HG03139 (cell line): ENCODE measurements at regions not wholly inside any gene's neighbourhood (a gene's known extent, or its start where the extent isn't known, plus 50 kb on each side); places are given as distances from the start of the nearest gene placed in this dataset.

Experiments
- ATAC-seq: cut with Tn5 transposase; IDR thresholded peaks from one replicate; pipeline ENCODE4 v1.9.1; 2021; ENCODE audit not compliant: unreplicated experiment

DNA sequence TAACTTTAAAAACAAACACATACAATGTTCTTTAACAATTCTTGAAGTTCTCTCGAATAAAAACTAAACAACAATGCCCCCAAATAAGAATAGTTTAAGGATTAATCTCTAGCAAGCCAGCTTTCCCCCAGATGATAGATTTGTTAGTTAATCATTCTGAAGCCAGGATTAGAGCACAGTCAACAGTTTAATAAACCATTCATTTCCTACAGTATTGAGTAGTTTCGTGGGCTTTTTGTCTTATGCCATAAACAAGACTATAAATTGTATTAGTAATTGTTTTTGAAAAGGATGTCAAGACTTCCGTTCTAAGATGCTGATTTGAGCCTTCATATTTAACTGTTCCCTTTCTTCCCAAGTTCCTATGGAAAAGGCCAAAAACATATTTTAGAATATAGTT, 136.6 kb downstream of the PIK3R1 start:
- ATAC-seq, result no peak

DNA sequence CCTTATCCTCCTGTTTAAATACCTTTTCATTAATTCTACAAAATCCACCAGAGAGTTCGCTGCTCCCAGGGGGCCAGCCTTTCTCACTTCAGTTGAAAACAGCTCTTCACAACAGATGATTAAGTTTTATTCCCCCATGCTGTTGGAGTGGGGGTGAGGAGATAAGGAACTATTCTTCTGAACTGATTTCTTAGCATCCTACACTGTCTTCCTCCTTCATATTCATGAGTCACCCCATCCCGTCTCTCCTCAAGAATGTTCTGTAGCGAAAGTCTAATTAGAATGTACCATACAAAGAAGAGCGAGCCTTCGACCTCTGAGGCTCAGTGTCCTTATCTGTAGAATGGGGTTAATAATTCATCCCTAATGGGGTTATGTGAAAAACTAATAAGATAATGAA, 138.0 kb downstream of the PIK3R1 start:
- no peak for ATAC-seq

DNA sequence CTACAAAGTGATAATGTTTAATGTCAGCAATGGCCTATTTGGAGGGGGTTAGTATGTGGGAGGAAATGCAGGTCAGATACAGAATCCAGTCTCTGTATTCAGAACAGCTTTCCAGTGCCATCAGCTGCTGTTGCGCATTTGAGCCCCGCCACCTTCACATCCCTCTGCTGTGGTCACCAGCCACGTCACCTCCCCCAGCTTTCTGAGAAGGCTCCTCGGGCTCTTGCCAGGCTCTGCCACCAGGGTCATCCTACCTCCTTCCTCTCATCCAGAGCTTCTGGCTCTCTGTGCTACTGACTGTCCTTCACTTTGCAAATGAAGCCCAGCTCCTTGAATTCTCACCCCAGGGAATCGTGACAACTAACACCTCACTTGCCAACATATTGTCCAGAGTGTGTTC, 138.8 kb downstream of the PIK3R1 start:
- no peak for ATAC-seq

- ATAC-seq, result no peak
Measured at GRCh38 chr5:68356216-68356615, 140.7 kb downstream of the PIK3R1 start.

GRCh38 chr5:68356623-68357022, 141.1 kb downstream of the PIK3R1 start:
- no peak for ATAC-seq

DNA sequence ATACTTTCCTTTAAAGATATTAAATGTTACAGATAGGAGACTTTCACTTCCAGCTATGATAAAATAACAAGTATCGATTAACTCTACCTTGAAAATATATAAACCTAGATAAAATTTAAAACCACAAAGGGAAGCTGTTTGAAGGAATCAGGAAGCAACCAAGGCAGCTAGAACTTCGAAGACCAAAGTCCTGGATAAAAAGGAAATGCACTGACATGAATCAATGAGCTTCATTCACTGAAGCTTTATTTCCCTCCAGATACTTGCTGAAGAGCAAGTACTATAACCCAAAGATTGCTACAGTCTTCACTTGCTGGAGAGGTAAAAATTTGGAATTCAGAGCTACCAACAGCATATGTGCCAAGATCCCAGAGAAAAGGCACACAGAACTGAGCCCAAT, 144.1 kb downstream of the PIK3R1 start:
- no peak for ATAC-seq

GRCh38 chr5:68362331-68362730, 146.8 kb downstream of the PIK3R1 start:
- no peak for ATAC-seq

DNA sequence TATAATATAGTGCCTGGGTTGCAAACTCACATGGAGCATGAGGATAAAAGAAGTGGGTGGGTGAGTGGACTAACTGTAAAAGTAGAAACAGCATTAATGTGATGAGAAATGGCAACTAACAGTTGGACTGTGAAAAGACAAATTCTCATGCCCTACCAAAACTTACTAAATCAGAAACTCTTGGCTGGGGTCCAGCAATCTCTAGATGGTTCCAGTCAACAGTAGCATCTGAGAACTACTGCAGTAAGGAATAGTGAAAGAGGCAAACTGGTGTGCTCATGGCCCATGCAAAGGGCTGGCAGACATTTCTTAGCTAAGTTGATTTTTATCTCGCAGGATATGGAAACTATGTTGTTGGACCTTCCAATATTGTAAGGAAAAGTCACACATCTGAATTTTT, 150.3 kb downstream of the PIK3R1 start:
- ATAC-seq, result no peak

DNA sequence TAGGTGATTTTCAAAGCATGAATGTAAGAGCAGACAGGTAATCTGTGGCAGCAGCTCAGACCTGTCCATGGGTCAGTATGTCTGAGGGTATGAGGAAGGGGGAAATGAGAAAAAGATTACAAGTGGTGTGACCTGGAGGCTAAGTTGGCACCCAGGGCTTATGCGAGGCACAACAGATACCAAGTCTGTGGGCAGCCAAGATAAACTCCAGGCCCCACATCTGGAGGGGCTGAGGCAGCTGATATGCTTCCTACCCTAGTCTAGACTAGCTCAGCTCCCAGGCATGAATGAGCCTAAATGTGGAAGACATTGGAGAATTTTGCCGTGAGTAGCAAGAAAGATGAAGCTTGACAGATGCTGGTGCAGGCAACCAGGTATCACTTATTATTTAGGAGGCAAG, 151.7 kb downstream of the PIK3R1 start:
- ATAC-seq, result no peak

- ATAC-seq, result no peak
Measured at GRCh38 chr5:68367717-68368116, 152.2 kb downstream of the PIK3R1 start.

GRCh38 chr5:68368311-68369022, 152.9 kb downstream of the PIK3R1 start:
- ATAC-seq, result no peak

- no peak for ATAC-seq
Measured at GRCh38 chr5:68369023-68369359, 153.4 kb downstream of the PIK3R1 start.

DNA sequence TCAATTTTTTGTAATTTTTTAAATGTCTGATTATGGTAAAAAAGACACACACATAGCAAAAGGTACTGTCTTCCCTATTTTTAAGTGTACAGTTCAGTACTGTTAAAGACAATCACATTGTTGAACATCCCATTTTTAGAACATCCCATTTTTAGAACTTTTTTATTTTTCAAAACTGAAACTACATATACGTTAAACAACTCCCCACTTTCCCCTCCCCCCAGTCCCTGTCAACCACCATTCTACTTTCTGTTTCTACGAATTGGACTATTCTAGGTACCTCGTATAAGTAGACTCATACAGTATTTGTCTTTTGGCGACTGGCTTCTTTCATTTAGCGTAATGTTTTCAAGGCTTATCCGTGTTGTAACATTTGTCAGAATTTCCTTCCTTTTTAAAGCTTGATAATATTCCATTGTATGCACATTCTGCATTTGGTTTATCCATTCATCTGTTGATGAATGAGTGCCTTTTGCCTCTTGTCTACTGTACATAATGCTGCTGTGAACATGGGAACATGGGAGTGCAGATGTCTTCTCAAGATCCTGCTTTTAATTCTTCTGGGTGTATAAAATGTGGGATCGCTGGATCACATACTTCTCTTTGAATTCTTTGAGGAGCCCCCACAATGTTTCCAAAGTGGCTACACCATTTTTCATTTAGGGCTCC, 154.0 kb downstream of the PIK3R1 start:
- ATAC-seq, result peak; percentile 84

- ATAC-seq, result no peak
Measured at GRCh38 chr5:68370196-68370595, 154.6 kb downstream of the PIK3R1 start.

- no peak for ATAC-seq
Measured at GRCh38 chr5:68371607-68372006, 156.1 kb downstream of the PIK3R1 start.

GRCh38 chr5:68372161-68372560, 156.6 kb downstream of the PIK3R1 start:
- no peak for ATAC-seq

GRCh38 chr5:68373050-68373449, 157.5 kb downstream of the PIK3R1 start:
- ATAC-seq, result no peak

DNA sequence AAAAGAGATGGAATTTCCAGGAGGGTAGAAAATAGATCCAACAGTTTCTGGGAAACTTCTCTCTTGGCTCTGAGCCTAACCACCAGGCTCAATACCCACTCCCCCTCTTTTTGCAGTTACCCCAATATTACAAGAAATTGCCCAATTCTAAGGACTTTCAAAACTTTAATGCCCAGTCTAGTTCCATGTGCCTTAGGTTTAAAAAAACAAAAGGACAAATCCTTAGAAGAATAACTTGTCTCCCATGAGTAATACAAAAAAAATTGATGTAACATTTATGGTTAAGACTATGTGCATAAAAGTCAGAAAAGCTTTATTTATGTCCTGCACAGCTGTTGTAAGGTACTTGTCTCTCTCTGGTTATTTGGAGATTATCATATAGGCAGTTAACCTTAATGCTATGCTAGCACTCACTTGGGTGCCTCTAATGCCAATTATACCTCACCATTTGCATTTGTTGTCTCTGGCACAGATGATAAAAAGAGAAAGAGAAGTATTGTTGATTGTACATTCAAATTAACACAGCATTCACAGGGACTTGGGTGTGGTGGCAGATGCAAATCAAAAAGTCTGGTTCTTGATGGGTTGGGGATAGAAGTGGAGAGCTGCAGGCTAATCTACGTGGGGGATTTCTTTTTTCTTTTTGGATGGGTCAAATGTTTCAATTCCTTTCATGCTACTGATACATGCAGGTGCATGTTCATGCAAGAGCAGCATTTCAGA, 159.4 kb downstream of the PIK3R1 start:
- ATAC-seq, result no peak

GRCh38 chr5:68375540-68375939, 160.0 kb downstream of the PIK3R1 start:
- ATAC-seq, result no peak

- ATAC-seq, result no peak
Measured at GRCh38 chr5:68376935-68377334, 161.4 kb downstream of the PIK3R1 start.

DNA sequence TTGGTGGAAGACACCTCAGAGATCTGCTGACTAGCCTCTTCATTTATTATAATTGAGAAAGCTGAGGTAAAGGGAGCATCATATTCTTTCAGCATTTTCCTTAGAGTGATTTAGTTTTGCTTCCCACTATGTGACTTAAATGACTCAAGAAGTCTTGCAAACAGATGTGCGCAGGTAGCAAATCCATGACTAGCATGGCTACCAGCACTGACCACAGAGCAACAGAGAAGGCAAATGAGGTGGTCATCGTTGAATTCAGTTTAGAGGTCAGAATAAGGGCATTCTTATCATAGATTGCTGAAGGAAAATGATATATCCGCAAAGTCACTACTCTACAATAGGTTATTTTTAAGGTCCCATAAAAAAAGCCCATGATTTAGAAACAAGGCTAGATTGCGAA, 162.2 kb downstream of the PIK3R1 start:
- ATAC-seq, result no peak

DNA sequence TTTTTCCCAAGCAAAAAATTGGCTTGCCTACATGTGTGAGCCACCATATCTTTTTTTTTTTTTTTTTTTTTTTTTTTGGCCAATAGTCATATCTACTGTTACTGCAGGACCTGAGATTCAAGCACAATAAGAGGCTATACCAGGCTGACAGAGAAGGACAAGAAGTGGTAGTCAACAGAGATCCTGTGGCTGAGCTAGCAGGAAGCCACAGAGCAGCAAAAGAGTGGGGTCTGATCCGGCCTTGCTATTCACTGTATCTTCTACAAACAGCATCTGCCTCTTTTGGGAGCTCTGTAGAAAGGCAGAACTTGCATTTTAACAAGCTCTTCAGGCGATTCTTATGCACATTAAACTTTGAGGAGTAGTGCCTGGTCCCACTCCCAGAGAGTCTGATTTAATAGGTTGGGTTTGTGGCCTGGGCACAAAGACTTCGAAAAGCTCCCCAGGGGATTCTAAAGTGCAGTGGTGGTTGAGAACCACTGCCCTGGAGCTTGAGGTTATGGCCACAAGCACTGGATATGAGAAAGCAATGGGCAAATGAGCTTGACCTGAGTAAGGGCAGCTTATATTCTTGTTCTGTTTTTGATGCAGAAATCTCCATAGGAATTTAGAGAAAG, 162.8 kb downstream of the PIK3R1 start:
- peak; percentile 79 for ATAC-seq
